ENCODE measurements at regions not wholly inside any gene's neighbourhood (a gene's known extent, or its start where the extent isn't known, plus 50 kb on each side); places are given as distances from the start of the nearest gene placed in this dataset.
"Not testable (repeated sequence)": the region's sequence is repeated elsewhere in the genome, so short reads cannot be mapped to it uniquely, and the experiment has no call there.

DNA sequence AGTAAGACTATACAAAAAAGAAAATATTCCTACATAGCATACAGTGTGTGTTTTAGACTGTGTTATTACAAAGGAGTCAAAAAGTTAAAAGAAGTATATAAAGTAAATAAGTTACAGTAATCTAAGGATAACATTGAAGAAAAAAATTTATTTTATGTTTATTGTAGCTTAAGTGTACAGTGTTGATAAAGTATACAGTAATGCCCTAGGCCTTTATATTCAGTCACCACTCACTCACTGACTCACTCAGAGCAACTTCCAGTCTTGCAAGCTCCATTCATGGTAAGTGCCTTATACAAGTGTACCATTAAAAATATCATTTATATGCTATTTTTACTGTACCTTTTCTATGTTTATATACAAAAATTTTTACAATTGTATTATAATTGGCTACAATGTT lies 220.1 kb downstream of the BCHE start:
- TF ChIP-seq, protein P1, sequence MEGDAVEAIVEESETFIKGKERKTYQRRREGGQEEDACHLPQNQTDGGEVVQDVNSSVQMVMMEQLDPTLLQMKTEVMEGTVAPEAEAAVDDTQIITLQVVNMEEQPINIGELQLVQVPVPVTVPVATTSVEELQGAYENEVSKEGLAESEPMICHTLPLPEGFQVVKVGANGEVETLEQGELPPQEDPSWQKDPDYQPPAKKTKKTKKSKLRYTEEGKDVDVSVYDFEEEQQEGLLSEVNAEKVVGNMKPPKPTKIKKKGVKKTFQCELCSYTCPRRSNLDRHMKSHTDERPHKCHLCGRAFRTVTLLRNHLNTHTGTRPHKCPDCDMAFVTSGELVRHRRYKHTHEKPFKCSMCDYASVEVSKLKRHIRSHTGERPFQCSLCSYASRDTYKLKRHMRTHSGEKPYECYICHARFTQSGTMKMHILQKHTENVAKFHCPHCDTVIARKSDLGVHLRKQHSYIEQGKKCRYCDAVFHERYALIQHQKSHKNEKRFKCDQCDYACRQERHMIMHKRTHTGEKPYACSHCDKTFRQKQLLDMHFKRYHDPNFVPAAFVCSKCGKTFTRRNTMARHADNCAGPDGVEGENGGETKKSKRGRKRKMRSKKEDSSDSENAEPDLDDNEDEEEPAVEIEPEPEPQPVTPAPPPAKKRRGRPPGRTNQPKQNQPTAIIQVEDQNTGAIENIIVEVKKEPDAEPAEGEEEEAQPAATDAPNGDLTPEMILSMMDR (IDR thresholded peaks at IDR 0.05; ENCODE audit: extremely low read depth, insufficient read depth, missing control alignments), result no peak
- in situ Hi-C loops (cut with MboI; ENCODE audit: low pct_unique_long_range_greater_than_20kb, low sequenced_read_pairs, unreplicated experiment), result no loop called here
- no peak for DNase-seq (ENCODE audit: low spot score)

DNA sequence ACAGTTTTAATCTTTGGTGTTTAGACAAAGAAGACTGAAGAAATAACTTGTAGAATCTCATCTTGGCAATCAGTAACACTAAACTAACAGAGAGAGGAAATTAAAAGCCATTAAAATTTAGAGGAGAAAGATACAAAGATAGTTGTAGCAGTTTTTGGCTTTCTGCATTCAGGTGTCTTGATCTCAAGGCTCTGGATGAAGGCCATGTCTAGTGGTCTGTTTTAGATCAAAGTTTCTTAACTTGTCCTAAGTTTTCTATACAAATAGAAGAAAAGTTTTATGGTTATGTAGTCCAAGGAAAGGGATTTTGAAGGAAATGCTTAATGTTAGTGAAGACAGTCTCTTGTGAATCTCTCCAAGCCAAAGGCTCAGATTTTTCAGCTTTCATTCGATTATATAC lies 222.9 kb downstream of the BCHE start:
- in situ Hi-C loops (cut with MboI; ENCODE audit: low pct_unique_long_range_greater_than_20kb, low sequenced_read_pairs, unreplicated experiment), result no loop called here
- no peak for DNase-seq (ENCODE audit: low spot score)
- TF ChIP-seq, protein P1 (IDR thresholded peaks at IDR 0.05; ENCODE audit: extremely low read depth, insufficient read depth, missing control alignments), result no peak

GRCh38 chr3:165613014-165613413 lies 224.2 kb downstream of the BCHE start:
- no peak for DNase-seq (ENCODE audit: low spot score)
- in situ Hi-C loops (cut with MboI; ENCODE audit: low pct_unique_long_range_greater_than_20kb, low sequenced_read_pairs, unreplicated experiment), result no loop called here
- TF ChIP-seq, protein P1 (IDR thresholded peaks at IDR 0.05; ENCODE audit: extremely low read depth, insufficient read depth, missing control alignments), result no peak

GRCh38 chr3:165607221-165607620 lies 230.0 kb downstream of the BCHE start:
- in situ Hi-C loops (cut with MboI; ENCODE audit: low pct_unique_long_range_greater_than_20kb, low sequenced_read_pairs, unreplicated experiment), result no loop called here
- DNase-seq (ENCODE audit: low spot score), result no peak

DNA sequence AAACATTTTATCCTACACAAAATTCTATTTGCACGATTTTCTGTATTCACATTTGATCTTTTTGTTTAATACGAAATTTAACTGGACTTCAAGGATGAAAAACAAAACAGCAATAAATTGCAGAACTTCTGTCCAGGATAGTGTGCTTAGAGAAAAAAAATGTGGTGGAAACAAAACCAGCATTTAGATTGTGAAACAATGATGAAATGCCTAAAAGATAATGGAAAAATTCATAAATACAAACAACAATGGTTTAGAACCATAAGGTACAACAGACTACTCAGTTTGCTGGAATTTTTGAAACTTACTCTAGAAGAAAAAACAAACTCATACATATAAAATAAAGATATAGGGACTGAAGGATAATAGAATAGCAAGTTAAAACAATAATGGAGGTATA lies 234.0 kb downstream of the BCHE start:
- no peak for DNase-seq (ENCODE audit: low spot score)
- TF ChIP-seq, protein P1 (IDR thresholded peaks at IDR 0.05; ENCODE audit: extremely low read depth, insufficient read depth, missing control alignments), result no peak
- in situ Hi-C loops (cut with MboI; ENCODE audit: low pct_unique_long_range_greater_than_20kb, low sequenced_read_pairs, unreplicated experiment), result no loop called here

More at GRCh38 chr3:165607221-165607620, 230.0 kb downstream of the BCHE start:
- TF ChIP-seq, protein P1 (IDR thresholded peaks at IDR 0.05; ENCODE audit: extremely low read depth, insufficient read depth, missing control alignments), result no peak

DNA sequence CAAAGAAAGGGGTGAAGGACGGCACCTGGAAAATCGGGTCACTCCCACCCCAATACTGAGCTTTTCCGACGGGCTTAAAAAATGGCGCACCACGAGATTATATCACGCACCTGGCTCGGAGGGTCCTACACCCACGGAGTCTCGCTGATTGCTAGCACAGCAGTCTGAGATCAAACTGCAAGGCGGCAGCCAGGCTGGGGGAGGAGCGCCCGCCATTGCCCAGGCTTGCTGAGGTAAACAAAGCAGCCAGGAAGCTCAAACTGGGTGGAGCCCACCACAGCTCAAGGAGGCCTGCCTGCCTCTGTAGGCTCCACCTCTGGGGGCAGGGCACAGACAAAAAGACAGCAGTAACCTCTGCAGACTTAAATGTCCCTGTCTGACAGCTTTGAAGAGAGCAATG lies 264.7 kb downstream of the BCHE start:
- DNase-seq (ENCODE audit: low spot score); in situ Hi-C loops (cut with MboI; ENCODE audit: low pct_unique_long_range_greater_than_20kb, low sequenced_read_pairs, unreplicated experiment): not testable (repeated sequence)

DNA sequence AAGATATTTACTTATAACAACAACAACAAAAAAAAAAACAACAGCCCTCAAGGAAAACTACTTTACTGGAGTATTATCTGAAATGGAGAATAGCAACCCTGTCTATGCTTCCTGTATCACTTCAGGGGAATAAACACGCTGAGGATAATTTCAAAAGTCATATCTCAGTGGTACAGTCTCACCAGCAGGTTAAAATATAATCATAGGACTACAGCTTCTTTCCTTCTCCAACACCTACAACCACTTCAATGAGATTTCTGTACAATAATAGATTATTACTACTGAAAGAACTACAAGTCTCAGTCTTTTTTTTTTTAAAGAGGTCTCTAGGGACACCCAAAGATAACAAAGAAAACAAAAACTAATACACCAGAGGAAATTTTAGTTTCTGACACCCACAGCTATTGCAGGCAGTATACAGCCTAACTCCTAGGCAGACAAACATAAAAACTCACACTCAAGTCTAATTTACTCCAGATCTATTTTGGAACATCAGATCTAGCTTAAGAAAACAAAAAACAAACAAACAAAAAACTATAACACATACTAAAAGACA lies 268.2 kb downstream of the BCHE start:
- TF ChIP-seq, protein P1 (IDR thresholded peaks at IDR 0.05; ENCODE audit: extremely low read depth, insufficient read depth, missing control alignments), result no peak
- in situ Hi-C loops (cut with MboI; ENCODE audit: low pct_unique_long_range_greater_than_20kb, low sequenced_read_pairs, unreplicated experiment), result no loop called here
- DNase-seq (ENCODE audit: low spot score), result no peak

Measured in GM13977 (cell line).